Nephron progenitor cell (in vitro differentiated cells): ENCODE measurements at regions not wholly inside any gene's neighbourhood (a gene's known extent, or its start where the extent isn't known, plus 50 kb on each side); places are given as distances from the start of the nearest gene placed in this dataset.

Source experiments
- DNase-seq: peaks from one replicate; pipeline ENCODE4 v3.0.0; 2021
- H3K27ac Mint-ChIP-seq: 2 replicates; pipeline ENCODE4 v1.8.0; 2021; ENCODE audit warnings: mild to moderate bottlenecking, moderate library complexity, mixed read lengths
- H3K27me3 Mint-ChIP-seq: 2 replicates; pipeline ENCODE4 v1.8.0; 2021; ENCODE audit warnings: mild to moderate bottlenecking, low read depth, mixed read lengths; ENCODE audit not compliant: poor library complexity
- H3K36me3 Mint-ChIP-seq: 2 replicates; pipeline ENCODE4 v1.8.0; 2021; ENCODE audit warnings: low read depth, mixed read lengths
- H3K4me1 Mint-ChIP-seq: 2 replicates; pipeline ENCODE4 v1.8.0; 2021; ENCODE audit warnings: mixed read lengths
- H3K4me3 Mint-ChIP-seq: 2 replicates; pipeline ENCODE4 v1.8.0; 2021; ENCODE audit warnings: mild to moderate bottlenecking, moderate library complexity, mixed read lengths
- H3K9me3 Mint-ChIP-seq: 2 replicates; pipeline ENCODE4 v1.8.0; 2021; ENCODE audit warnings: mild to moderate bottlenecking, moderate library complexity, mixed read lengths
- TF ChIP-seq, protein P1 (sequence below): fragments of 200-600 bp; sonication (generic); IDR thresholded peaks from 2 replicates; pipeline ENCODE4 v1.5.0; 2021; ENCODE audit warnings: antibody characterized with exemption

DNA sequence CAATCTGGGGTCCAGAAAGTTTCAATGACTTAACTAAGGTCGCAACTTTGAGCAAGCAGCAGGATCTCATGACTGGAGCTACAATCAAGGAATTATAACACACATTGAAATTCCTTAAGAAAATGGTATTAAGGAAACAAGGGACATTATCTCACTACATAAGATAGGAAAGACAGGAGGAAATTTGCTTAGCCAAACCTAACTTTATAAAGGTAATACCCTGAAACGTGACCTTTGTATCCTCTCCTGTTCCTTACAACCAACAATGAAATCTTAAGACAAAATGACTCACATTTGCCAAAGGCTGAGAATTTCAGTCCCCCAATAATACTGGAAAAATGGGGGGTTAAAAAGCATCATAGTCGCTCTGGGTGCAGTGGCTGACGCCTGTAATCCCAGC lies 218.9 kb upstream of the LYZL1 start:
- Mint-ChIP-seq H3K27me3 (peaks cover 2% of the 10 kb centered on the region), H3K4me1 (peaks cover 29% of the 10 kb centered on the region), H3K9me3 (peaks cover 4% of the 10 kb centered on the region), H3K27ac (no peak overlapping the region), H3K36me3 (no peaks in the 10 kb centered on the region), H3K4me3 (no peak overlapping the region)
- TF ChIP-seq, protein P1, sequence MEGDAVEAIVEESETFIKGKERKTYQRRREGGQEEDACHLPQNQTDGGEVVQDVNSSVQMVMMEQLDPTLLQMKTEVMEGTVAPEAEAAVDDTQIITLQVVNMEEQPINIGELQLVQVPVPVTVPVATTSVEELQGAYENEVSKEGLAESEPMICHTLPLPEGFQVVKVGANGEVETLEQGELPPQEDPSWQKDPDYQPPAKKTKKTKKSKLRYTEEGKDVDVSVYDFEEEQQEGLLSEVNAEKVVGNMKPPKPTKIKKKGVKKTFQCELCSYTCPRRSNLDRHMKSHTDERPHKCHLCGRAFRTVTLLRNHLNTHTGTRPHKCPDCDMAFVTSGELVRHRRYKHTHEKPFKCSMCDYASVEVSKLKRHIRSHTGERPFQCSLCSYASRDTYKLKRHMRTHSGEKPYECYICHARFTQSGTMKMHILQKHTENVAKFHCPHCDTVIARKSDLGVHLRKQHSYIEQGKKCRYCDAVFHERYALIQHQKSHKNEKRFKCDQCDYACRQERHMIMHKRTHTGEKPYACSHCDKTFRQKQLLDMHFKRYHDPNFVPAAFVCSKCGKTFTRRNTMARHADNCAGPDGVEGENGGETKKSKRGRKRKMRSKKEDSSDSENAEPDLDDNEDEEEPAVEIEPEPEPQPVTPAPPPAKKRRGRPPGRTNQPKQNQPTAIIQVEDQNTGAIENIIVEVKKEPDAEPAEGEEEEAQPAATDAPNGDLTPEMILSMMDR: no peak
- no peak for DNase-seq

DNA sequence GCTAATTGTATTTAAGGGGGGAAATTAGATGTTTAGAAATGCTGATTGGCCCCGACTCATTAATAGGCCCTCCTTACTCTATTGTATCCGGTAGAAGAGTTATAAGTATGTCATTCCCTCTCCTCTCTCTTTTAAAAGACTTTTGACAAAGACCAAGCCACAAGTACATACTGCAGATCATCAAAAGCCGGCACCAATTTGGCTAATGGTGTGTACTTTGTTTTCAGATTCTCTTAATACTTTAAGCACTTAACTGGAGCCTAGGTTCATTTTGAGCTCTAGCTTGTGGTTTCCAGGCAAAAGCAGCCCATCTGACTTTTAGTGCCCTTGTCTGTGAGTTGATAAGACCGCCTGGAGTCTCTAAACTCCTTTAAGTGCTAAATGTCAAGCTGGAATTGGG lies 210.0 kb upstream of the LYZL1 start:
- Mint-ChIP-seq H3K4me1 (peaks cover 51% of the 10 kb centered on the region), H3K27me3 (peaks cover 3% of the 10 kb centered on the region), H3K4me3 (no peak overlapping the region), H3K9me3 (peaks cover 11% of the 10 kb centered on the region), H3K27ac (peak overlapping the region; percentile 7), H3K36me3 (no peaks in the 10 kb centered on the region)
- TF ChIP-seq, protein P1: no peak
- DNase-seq: no peak

- peaks cover 8% of the 10 kb centered on the region for H3K9me3 Mint-ChIP-seq
- DNase-seq: no peak
- H3K27me3 Mint-ChIP-seq: peaks cover 5% of the 10 kb centered on the region
- peak overlapping the region; percentile 23 for H3K27ac Mint-ChIP-seq
- TF ChIP-seq, protein P1: no peak
- H3K4me1 Mint-ChIP-seq: peaks cover 62% of the 10 kb centered on the region
- H3K36me3 Mint-ChIP-seq: no peaks in the 10 kb centered on the region
- H3K4me3 Mint-ChIP-seq: no peak overlapping the region
Observed at GRCh38 chr10:29081231-29081630, 207.6 kb upstream of the LYZL1 start.

DNA sequence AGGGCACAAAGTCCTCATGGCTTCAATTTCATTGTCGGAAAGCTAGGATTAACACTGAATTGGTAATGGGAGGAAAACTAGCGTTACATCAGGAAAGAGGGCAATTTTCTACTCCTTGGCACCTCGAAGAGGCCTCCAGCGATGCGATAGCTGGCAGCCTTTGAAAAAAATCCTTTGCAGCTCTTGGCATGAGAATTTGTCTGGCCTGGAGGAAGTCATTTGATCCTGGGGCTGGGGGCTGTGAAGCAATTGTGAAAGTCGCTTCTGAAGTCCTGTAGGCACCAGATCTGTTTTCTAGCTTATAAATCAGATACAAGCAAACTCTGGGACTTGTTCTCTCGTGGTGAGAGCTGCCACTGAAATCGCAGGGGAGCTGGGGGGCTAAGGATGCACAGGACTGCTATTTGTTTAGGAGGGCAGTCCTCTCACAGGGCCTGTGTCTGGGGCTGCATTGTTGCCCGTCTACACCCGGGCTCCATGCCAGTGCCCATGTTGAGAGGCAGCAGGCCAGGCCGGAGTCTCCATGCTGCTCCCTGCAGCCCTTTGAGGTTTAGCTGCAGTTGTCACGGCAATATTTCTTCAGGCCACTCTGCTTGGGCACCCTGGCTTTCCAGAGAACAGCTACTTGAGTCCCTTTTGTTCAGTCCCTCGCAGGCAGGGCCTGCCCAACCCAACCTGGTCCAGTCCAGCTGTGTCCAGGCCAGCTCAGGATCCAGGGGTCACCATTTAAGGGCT lies 206.8 kb upstream of the LYZL1 start:
- DNase-seq: peak; percentile 8
- TF ChIP-seq, protein P1: no peak
- Mint-ChIP-seq H3K4me3 (no peak overlapping the region), H3K9me3 (peaks cover 8% of the 10 kb centered on the region), H3K36me3 (no peaks in the 10 kb centered on the region), H3K27ac (peak overlapping the region; percentile 97), H3K4me1 (peaks cover 62% of the 10 kb centered on the region), H3K27me3 (peaks cover 5% of the 10 kb centered on the region)

GRCh38 chr10:29083096-29083495 lies 205.8 kb upstream of the LYZL1 start:
- peaks cover 5% of the 10 kb centered on the region for H3K27me3 Mint-ChIP-seq

More at GRCh38 chr10:29083096-29083495, 205.8 kb upstream of the LYZL1 start:
- H3K27ac Mint-ChIP-seq: peak overlapping the region; percentile 97
- peaks cover 62% of the 10 kb centered on the region for H3K4me1 Mint-ChIP-seq
- H3K4me3 Mint-ChIP-seq: peak overlapping the region; percentile 43
- DNase-seq: peak; percentile 10
- no peaks in the 10 kb centered on the region for H3K36me3 Mint-ChIP-seq
- peaks cover 8% of the 10 kb centered on the region for H3K9me3 Mint-ChIP-seq
- TF ChIP-seq, protein P1: no peak
